NCI-H82 treated with DMSO at 0.1 percent for 48 hours (cell line): ENCODE measurements at regions not wholly inside any gene's neighbourhood (a gene's known extent, or its start where the extent isn't known, plus 50 kb on each side); places are given as distances from the start of the nearest gene placed in this dataset.
"Not testable (repeated sequence)": the region's sequence is repeated elsewhere in the genome, so short reads cannot be mapped to it uniquely, and the experiment has no call there.

ENCODE experiments used
- DNase-seq: peaks from one replicate; lab custom pipeline; 2025; ENCODE audit not compliant: unreplicated experiment; lab: John Stamatoyannopoulos, UW

DNA sequence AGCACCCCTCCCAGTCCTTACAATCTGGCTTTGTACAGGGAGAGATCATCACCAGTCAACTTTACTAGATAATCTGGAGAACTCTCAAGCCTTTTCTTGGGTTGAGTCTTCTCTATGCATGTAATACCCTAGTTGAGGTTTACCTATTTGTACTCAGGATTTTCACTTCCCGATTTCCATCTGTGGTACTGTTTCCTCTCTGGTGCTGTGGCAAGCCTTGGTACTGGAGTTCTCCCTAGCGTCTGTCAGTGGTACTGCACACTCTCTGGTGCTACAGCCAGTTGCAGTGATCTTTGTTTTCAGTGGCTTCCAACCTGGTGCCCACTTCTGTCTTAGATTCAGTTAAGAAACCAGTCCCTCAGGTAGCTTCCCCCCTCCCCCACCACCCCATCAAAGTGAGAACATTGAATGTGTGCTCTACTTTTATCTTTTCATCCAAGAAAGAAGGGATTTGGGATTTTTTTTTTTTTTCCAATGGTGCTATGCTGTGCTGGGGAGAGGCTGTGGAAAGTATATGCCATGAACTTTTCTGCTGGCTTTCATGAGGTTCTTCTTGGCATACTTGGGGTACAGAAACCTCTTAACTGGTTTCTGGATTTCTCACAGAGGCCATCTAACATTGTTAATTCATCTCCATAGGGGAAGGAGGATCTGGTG, 69.4 kb upstream of the EVL start:
- peak; percentile 33 for DNase-seq

GRCh38 chr14:99996951-99997571, 68.2 kb upstream of the EVL start:
- DNase-seq = no peak

DNA sequence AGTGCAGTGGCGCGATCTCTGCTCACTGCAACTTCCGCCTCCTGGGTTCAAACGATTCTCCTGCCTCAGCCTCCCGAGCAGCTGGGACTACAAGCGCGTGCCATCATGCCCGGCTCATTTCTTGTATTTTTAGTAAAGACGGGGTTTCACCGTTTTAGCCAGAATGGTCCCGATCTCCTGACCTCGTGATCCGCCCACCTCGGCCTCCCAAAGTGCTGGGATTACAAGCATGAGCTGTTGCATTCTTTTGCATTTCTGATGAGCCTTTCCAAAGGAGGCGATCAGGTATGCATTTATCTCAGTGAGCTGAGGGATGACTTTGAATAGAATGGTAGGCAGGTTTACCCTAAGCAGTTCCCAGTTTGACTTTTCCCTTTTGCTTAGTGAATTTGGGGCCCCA, 64.8 kb upstream of the EVL start:
- not testable (repeated sequence) for DNase-seq

DNA sequence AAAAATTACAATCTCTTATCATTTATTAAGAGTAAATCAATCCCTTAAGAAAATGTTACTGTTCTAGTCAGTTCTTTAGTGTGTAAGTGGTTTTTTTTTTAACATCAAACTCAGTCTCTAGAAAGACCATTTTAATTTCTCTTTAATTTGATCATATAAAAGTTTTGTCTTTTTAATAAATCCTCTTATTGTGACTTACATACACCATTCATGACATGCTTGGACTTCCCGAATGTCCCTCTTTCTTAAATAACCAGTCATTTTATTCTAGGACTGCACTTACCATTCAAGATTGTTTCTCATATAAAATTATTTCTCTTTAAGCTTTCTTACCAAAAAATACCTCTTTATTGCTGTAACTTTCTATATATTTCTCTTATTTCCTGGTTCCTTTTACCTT, 60.8 kb upstream of the EVL start:
- no peak for DNase-seq

GRCh38 chr14:100007254-100007653, 58.0 kb upstream of the EVL start:
- DNase-seq = no peak

DNA sequence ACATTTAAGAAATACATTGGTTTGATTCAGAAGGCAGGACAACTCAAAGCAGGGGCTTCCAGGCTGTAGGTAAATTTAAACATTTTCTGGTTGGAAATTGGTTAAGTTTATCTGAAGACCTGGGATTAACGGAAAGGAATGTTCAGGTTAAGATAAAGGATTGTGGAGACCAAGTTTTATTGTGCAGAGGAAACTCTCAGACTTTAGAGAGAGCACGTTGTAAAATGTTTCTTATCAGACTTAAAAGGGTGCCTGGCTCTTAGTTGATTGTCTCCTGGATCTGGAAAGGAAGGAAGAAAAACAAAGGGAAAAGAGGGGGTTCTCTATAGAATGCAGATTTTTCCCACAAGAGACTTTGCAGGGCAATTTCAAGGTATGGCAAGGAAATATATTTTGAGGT, 55.4 kb upstream of the EVL start:
- not testable (repeated sequence) for DNase-seq

- no peak for DNase-seq
Observed at GRCh38 chr14:100010679-100011078, 54.5 kb upstream of the EVL start.

DNA sequence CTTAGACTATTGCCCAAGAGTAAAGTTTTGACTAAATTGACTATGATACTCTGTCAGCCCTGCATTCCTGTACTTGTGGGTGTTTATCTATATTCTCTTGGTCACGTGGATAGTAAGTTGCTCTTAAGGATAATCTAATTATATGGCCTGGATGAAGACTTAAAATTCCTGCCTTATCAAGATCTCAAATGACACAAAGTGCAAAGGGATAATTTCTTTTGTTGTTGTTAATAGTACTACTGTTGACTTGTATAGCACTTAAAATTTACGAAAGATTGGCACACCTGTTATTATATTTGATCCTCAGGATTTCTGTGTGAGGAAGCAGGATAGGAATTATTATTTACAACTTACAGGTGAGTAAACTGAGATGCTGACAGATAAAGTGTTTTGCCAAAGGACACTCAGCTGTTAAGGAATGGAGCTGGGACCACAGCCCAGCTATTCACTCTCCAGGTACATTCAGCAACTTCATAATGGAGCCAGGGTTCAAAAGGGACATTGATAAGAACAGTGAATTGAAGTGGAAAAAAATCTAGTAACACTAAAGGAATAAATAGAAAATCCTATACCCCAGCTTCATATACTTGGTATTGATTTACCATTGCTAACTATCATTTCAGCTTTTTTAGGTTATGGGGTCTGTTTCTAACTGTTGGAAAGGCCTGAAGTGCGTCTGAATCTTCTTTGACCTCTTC, 53.4 kb upstream of the EVL start:
- DNase-seq = peak; percentile 13

- DNase-seq = no peak
Observed at GRCh38 chr14:100012478-100013327, 52.5 kb upstream of the EVL start.

GRCh38 chr14:100015251-100015655, 50.0 kb upstream of the EVL start:
- no peak for DNase-seq
